Spleen (tissue), 7 donors: ENCODE measurements at regions not wholly inside any gene's neighbourhood (a gene's known extent, or its start where the extent isn't known, plus 50 kb on each side); places are given as distances from the start of the nearest gene placed in this dataset.

Source experiments
- POLR2A ChIP-seq, 3 donors: fragments of 450-650 bp; IDR thresholded peaks; one replicate each; pipeline ENCODE4 v1.5.1; 2017; ENCODE audit warnings: antibody characterized with exemption in 3 of 3, mild to moderate bottlenecking in 1 of 3
- POLR2AphosphoS5 ChIP-seq, 3 donors: sonication (generic); formaldehyde crosslinking; IDR thresholded peaks; one replicate each; pipeline ENCODE4 v1.5.1; 2017; ENCODE audit warnings: antibody characterized with exemption in 3 of 3
- TF ChIP-seq, protein P1 (sequence below), 11 experiments: fragments of 200-600 bp in 7 of 11; fragments of 450-650 bp in 4 of 11; sonication (generic) in 4 of 11; IDR thresholded peaks in 8 of 11; conservative IDR thresholded peaks in 3 of 11; 1 replicate in 7 of 11; 2 replicates in 4 of 11; pipeline versions ENCODE4 v1.4.0 to v1.8.0; 2016 to 2021; ENCODE audit warnings: antibody characterized with exemption in 11 of 11, inconsistent platforms in 4 of 11, mild to moderate bottlenecking in 1 of 11
- donor health status: DM: no; HTN: no; CAD: no; lungs with moderate emphysema.
- donor health status: DM: no; HTN: no; CAD: no.
- donor health status: DM: no; HTN: no; CAD: no.

DNA sequence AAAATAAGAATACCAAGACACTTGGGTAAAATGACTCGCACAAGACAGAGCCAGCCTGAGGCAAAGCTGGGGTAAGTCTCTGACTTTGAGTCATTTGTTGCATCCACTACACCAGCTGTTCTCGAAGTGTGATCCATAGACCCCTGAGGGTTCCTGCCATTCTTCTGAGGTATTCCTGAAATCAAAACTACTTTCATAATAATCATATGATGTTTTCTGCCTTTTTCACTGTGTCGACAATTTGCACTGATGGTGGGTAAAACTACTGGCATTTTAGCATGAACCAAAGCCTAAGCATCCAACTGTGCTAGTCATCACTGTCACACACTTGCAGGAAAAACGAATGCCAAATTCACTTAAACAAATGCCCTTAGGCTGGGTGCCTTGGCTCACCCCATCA, 135.5 kb upstream of the FUT8 start:
- TF ChIP-seq, protein P1, sequence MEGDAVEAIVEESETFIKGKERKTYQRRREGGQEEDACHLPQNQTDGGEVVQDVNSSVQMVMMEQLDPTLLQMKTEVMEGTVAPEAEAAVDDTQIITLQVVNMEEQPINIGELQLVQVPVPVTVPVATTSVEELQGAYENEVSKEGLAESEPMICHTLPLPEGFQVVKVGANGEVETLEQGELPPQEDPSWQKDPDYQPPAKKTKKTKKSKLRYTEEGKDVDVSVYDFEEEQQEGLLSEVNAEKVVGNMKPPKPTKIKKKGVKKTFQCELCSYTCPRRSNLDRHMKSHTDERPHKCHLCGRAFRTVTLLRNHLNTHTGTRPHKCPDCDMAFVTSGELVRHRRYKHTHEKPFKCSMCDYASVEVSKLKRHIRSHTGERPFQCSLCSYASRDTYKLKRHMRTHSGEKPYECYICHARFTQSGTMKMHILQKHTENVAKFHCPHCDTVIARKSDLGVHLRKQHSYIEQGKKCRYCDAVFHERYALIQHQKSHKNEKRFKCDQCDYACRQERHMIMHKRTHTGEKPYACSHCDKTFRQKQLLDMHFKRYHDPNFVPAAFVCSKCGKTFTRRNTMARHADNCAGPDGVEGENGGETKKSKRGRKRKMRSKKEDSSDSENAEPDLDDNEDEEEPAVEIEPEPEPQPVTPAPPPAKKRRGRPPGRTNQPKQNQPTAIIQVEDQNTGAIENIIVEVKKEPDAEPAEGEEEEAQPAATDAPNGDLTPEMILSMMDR (IDR thresholded peaks at IDR 0.05 in 8 of 11, conservative IDR thresholded peaks at IDR 0.05 in 3 of 11): no peak
- TF ChIP-seq POLR2A (IDR thresholded peaks at IDR 0.05): no peak
- no peak for TF ChIP-seq POLR2AphosphoS5 (IDR thresholded peaks at IDR 0.05)
